Osteoblast (primary cell): ENCODE measurements at regions not wholly inside any gene's neighbourhood (a gene's known extent, or its start where the extent isn't known, plus 50 kb on each side); places are given as distances from the start of the nearest gene placed in this dataset.

Source experiments
- DNase-seq: peaks from one replicate; pipeline ENCODE4 v3.0.0; 2011; ENCODE audit warnings: low spot score, mixed read lengths; ENCODE audit not compliant: insufficient read length; ENCODE audit errors: missing footprints
- H2AFZ ChIP-seq: 2 replicates; pipeline ENCODE4 v1.6.0; 2011; ENCODE audit warnings: mild to moderate bottlenecking, low read length
- H3K27ac ChIP-seq: 2 replicates; pipeline ENCODE4 v1.5.1; 2011; ENCODE audit warnings: mild to moderate bottlenecking, low read depth, low read length, moderate library complexity
- H3K27me3 ChIP-seq: 2 replicates; pipeline ENCODE4 v1.6.0; 2012; ENCODE audit warnings: mild to moderate bottlenecking, control low read depth, inconsistent platforms, low read length, moderate library complexity; ENCODE audit not compliant: insufficient read depth
- H3K36me3 ChIP-seq: 2 replicates; pipeline ENCODE4 v1.5.1; 2011; ENCODE audit warnings: mild to moderate bottlenecking, low read length, control low read depth, moderate library complexity; ENCODE audit not compliant: insufficient read depth
- H3K4me1 ChIP-seq: 2 replicates; pipeline ENCODE4 v1.5.1; 2011; ENCODE audit warnings: mild to moderate bottlenecking, low read length, control low read depth, moderate library complexity; ENCODE audit not compliant: insufficient read depth
- H3K4me2 ChIP-seq: 2 replicates; pipeline ENCODE4 v1.6.0; 2011; ENCODE audit warnings: mild to moderate bottlenecking, low read length; ENCODE audit not compliant: insufficient read depth
- H3K4me3 ChIP-seq: fragments of 200-600 bp; sonication (generic); 3 replicates; pipeline ENCODE4 v1.5.1; 2012; ENCODE audit warnings: mild to moderate bottlenecking, low read length, inconsistent platforms; ENCODE audit not compliant: insufficient read depth
- H3K79me2 ChIP-seq: 2 replicates; pipeline ENCODE4 v1.6.0; 2012; ENCODE audit warnings: mild to moderate bottlenecking, low read length, control low read depth, inconsistent platforms; ENCODE audit not compliant: insufficient read depth
- H3K9me3 ChIP-seq: 2 replicates; pipeline ENCODE4 v1.5.1; 2011; ENCODE audit warnings: low read depth, low read length, control low read depth
- H4K20me1 ChIP-seq: 2 replicates; pipeline ENCODE4 v1.6.0; 2012; ENCODE audit warnings: mild to moderate bottlenecking, low read length, control low read depth; ENCODE audit not compliant: insufficient read depth
- CTCF ChIP-seq: IDR thresholded peaks from 2 replicates; pipeline ENCODE4 v1.5.1; 2011; ENCODE audit warnings: mild to moderate bottlenecking, low read depth, low read length, moderate library complexity; ENCODE audit errors: extremely low read depth

- Histone ChIP-seq H3K4me2 (no peak overlapping the region), H3K27ac (no peak overlapping the region), H3K27me3 (no peaks in the 10 kb centered on the region), H3K36me3 (no peaks in the 10 kb centered on the region), H4K20me1 (no peaks in the 10 kb centered on the region), H3K4me1 (peaks cover 14% of the 10 kb centered on the region), H3K9me3 (no peaks in the 10 kb centered on the region), H2AFZ (no peak overlapping the region), H3K4me3 (no peak overlapping the region), H3K79me2 (no peaks in the 10 kb centered on the region)
- DNase-seq: peak; percentile 36
- peak; percentile 60 for TF ChIP-seq CTCF
These were observed 185.5 kb upstream of the FAR2 start for GRCh38 chr12:28963554-28963953.

GRCh38 chr12:28966046-28966780 lies 182.9 kb upstream of the FAR2 start:
- H3K79me2 ChIP-seq: no peaks in the 10 kb centered on the region
- DNase-seq: peak; percentile 29
- no peak overlapping the region for H3K4me2 ChIP-seq
- TF ChIP-seq CTCF: no peak
- no peaks in the 10 kb centered on the region for H3K27me3 ChIP-seq
- no peak overlapping the region for H3K27ac ChIP-seq
- H3K4me3 ChIP-seq: no peak overlapping the region
- no peak overlapping the region for H2AFZ ChIP-seq
- H3K36me3 ChIP-seq: no peaks in the 10 kb centered on the region
- H3K9me3 ChIP-seq: no peaks in the 10 kb centered on the region
- peaks cover 9% of the 10 kb centered on the region for H3K4me1 ChIP-seq
- no peaks in the 10 kb centered on the region for H4K20me1 ChIP-seq

GRCh38 chr12:28967426-28967825 lies 181.7 kb upstream of the FAR2 start:
- H2AFZ ChIP-seq: no peak overlapping the region
- no peak for TF ChIP-seq CTCF
- no peaks in the 10 kb centered on the region for H3K79me2 ChIP-seq
- no peaks in the 10 kb centered on the region for H4K20me1 ChIP-seq
- no peak overlapping the region for H3K4me2 ChIP-seq
- DNase-seq: no peak
- no peaks in the 10 kb centered on the region for H3K9me3 ChIP-seq
- H3K36me3 ChIP-seq: no peaks in the 10 kb centered on the region
- no peaks in the 10 kb centered on the region for H3K4me1 ChIP-seq
- H3K27ac ChIP-seq: no peak overlapping the region
- no peaks in the 10 kb centered on the region for H3K27me3 ChIP-seq
- H3K4me3 ChIP-seq: no peak overlapping the region

GRCh38 chr12:28973491-28973890 lies 175.6 kb upstream of the FAR2 start:
- Histone ChIP-seq H2AFZ (no peak overlapping the region), H3K27ac (no peak overlapping the region), H3K4me2 (no peak overlapping the region), H3K4me1 (no peaks in the 10 kb centered on the region), H3K4me3 (no peak overlapping the region), H4K20me1 (no peaks in the 10 kb centered on the region), H3K79me2 (no peaks in the 10 kb centered on the region), H3K9me3 (no peaks in the 10 kb centered on the region), H3K27me3 (no peaks in the 10 kb centered on the region), H3K36me3 (no peaks in the 10 kb centered on the region)
- TF ChIP-seq CTCF: no peak
- DNase-seq: no peak
